ENCODE measurements at regions not wholly inside any gene's neighbourhood (a gene's known extent, or its start where the extent isn't known, plus 50 kb on each side); places are given as distances from the start of the nearest gene placed in this dataset.
"Not testable (repeated sequence)": the region's sequence is repeated elsewhere in the genome, so short reads cannot be mapped to it uniquely, and the experiment has no call there.

DNA sequence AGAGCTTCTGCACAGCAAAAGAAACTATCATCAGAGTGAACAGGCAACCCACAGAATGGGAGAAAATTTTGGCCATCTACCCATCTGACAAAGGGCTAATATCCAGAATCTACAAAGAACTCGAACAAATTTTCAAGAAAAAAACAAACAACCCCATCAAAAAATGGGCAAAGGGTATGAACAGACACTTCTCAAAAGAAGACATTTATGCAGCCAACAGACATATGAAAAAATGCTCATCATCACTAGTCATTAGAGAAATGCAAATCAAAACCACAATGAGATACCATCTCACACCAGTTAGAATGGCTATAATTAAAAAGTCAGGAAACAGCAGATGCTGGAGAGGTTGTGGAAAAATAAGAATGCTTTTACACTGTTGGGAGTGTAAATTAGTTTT is 340.6 kb downstream of the TFAP2B start:
- DNase-seq = not testable (repeated sequence)

DNA sequence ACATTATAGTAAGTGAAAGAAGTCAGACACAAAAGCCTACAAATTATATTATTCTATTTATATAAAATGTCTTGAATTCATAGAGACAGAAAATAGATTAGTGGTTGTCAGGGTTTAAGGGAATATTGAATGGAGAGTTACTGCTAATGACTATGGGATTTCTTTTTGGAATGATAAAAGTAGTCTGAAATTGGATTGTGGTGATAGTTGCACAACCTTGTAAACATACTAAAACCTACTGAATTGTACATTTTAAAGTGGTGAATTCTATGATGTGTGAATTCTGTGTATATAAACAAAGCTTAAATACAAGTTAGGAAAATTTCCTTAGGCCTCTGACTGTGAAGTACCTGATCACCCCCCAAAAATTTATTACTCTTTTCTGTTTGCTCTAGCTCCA is 343.1 kb downstream of the TFAP2B start:
- DNase-seq = no peak

DNA sequence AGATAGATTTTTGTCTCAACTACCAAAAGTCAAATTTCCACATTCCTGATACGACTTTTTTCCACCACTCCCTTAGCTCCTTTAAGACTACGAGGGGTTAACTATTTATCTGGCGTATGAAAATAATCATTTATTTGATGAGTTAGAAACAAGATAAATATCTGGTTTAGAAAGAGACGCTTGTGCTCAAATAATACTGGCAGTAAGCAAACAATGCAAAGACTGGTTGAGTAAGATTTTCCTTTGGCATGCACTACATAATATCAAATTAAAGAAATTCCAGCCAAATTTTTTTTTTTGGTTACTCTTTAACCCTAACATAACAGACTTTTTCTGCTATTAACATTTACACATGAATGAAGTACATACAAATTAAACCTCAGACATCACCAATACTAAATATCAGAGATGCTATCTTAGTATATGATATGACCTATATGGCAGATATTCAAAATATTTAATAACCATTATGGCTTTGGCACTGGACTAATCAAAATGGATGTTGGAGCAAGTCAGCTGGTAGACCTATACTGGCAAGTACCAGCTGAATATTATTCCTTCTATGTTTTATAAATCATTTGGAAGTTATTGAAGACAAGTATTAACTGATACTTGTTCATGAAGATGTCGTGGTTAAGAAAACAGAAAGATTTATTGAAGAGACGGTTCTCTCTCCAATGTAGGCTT is 345.3 kb downstream of the TFAP2B start:
- DNase-seq = no peak

DNA sequence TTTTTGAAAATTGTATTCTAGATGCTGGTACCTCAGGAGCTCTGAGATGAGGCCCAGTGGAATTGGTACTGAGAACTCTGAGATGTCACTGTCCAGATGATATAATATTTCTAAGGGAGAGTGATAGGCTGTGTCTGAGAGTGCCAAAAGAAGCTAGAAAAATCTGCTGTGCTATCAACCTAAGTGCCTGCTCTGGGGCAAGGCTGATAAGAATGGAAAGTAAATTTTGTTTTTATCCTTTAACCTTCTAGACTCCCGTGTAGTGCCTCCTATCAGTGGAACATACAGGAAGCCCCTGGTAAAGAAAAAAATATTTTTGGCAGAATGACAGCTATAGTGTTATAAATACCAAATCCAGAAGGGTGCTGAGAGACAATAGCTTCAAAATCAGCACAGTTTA is 348.2 kb downstream of the TFAP2B start:
- DNase-seq = no peak

DNA sequence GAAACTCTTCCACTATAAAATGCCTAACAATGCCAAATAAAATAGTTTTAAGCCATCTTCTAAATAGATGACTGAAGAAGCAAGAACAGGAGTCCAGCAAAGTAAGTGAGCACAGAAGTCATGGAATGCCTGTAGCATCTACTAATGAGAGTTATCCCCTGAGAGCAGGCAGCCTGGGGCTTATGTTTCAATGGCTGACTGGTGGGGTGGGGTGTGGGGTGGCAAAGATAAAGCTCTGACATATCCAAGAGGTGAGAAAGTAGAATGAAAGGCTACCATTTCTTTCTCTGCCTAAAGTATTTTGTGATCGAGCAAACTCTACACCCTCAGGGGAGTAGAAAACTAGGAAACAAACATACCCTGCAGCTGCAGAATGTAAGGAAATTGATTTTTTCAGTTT is 348.8 kb downstream of the TFAP2B start:
- no peak for DNase-seq

DNA sequence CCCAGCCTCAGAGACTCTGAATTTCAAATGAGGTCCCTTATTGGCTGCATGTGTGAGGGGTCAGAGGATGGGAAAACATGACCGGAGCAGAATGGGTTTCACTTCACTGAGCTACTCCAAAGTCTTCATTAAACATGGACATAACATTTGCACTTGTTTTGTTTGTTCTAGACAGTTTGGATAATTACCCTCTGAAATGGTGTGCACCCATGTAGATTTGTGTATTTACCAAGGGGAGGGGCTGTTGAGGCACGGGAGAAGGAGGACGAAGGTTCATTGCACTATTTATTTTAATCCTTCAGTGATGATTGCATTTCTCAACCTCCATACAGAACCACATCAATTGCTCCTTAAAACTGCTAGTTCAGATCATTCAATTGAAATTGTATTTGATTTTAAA is 364.2 kb downstream of the TFAP2B start:
- DNase-seq = no peak

DNA sequence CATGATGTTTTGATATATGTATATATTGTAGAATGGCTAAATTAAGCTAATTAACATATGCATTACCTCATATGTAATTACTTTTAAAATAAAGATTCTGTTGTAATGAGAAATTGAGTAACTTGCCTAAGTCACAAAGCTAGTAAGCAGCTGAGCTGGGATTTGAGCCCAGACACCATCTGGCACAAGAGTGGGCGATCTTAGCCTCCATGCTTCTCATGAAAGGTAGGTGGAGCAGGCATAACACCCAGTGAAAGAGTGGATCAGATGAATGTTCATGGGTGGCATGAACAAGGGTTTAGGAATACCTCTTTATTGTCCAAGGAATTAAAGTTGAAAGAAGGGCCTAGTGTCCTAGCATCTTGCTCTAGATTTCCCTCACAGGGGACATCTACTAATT is 365.4 kb downstream of the TFAP2B start:
- DNase-seq = no peak

DNA sequence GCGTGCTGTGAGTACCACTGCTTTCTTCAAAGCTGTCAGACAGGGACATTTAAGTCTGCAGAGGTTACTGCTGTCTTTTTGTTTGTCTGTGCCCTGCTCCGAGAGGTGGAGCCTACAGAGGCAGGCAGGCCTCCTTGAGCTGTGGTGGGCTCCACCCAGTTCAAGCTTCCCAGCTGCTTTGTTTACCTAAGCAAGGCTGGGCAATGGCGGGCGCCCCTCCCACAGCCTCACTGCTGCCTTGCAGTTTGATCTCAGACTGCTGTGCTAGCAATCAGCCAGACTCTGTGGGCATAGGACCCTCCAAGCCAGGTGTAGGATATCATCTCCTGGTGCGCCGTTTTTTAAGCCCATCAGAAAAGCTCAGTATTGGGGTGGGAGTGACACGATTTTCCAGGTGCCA is 374.5 kb downstream of the TFAP2B start:
- DNase-seq = not testable (repeated sequence)

DNA sequence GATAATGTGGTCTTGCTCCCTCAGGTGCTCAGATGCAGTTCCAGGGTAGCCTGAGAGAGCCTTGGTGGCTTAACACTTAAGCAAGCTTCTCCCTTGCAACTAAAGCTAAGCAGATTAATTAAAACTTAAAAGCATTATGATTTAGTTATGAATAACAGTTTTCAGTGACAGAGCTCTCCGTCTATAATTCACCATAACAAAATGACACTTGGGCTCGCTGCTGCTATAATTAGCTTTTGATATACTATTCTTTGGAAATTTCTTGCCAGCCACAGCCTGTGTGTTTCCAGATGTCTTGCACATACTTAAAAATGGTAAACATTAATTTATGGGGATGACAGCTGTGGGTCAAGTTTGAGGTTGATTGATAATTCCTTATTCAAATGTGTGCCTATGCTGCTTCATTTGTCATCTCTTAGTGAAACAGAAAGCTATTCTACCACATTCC is 380.5 kb downstream of the TFAP2B start:
- no peak for DNase-seq

DNA sequence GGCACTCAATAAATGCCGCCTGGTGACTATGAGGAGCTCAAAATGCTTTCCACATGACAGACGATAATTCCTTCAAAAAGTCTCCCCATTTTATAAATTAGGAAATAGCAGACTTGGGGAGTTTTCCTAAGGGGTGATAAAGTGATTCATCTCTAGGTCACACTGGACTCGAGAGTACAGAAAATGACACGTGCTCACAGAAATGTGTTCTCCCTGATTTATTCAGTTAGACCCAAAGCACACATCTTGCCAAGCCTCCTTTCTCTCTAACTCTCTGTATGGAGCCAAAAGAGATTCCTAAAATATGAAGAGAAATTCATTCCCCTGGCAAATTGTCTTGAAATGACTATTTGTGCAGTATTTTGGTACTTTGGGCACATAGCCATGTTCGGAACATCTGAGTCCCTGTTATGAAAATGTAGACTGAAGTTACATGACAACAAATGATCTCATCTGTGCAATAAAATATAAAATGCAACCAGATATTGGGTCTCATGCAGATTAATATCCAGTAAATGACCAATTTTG is 381.1 kb downstream of the TFAP2B start:
- no peak for DNase-seq

DNA sequence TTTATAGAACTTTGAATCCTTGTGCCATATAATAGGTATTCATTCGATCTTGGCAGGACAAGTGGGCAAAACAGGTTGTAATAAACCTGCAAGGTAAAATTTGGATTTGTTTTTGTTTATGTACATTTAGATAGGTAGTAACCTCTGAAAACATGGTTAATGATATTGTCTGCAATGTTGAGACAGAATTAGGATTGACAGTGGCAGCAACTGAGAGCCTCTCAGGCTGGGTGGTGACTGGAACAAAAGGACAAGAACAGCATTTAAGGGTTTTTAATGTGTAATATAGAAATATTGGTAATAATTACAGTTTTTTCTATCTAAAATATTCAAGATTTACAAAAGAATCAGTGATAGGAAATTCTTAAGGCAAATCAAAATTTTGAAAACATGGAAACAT is 382.0 kb downstream of the TFAP2B start:
- DNase-seq = no peak

DNA sequence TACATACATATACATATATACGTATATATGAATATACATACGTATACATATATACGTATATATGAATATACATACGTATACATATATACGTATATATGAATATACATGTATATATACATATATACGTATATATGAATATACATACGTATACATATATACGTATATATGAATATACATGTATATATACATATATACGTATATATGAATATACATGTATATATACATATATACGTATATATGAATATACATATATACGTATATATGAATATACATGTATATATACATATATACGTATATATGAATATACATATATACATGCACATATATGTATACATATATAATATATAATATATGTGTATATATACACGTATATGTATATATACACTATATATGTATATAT is 384.0 kb downstream of the TFAP2B start:
- DNase-seq = not testable (repeated sequence)

DNA sequence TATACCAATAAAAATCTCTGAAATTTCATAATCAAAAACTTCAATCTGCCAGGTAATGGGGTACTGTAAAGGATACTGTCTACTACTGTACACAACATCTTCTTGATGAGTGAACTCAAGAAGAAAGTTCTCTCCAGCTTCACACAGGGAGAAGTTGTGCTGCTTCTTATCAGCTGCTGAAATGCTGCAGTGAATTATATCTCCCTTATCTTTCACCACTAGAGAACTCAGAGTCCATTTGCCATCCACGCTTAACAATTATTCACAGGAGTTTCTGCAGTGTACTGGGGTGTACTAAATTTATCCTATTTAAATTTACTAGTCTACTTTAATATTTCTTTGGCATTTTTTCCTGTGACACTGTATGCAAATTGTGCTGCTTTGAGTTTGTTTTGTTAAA is 384.8 kb downstream of the TFAP2B start:
- no peak for DNase-seq

DNA sequence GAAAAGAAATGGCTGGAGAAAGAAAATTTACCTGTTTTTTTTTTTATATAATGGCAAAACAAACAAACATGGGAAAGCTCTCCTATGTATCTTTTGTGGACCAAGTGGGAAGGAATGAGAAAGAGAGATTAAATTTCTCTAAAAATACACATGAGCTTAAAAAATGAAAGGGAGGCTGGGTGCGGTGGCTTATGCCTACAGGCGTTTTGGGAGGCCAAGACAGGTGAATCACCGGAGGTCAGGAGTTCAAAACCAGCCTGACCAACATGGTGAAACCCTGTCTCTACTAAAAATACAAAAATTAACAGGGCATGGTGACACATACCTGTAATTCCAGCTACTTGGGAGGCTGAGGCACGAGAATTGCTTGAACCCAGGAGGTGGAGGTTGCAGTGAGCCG is 388.0 kb downstream of the TFAP2B start:
- DNase-seq = not testable (repeated sequence)

DNA sequence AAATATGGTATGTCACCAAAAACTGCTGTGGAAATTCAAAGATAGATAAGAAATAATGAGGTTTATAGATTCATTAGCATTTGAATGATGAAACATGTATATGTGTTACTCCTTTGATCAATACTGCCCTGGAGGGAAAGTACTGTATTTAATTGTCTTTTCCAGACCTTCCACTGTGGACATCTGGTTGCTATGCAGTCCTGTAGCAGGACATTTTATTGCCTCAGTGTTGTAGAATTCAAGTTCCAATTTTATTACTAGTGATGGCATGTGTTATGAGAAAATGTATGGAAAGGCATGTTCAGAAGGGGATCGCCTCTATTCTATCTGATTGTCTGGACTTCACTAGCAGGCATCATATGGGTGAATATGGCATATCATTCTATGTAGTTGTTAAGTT is 391.0 kb downstream of the TFAP2B start:
- DNase-seq = no peak

DNA sequence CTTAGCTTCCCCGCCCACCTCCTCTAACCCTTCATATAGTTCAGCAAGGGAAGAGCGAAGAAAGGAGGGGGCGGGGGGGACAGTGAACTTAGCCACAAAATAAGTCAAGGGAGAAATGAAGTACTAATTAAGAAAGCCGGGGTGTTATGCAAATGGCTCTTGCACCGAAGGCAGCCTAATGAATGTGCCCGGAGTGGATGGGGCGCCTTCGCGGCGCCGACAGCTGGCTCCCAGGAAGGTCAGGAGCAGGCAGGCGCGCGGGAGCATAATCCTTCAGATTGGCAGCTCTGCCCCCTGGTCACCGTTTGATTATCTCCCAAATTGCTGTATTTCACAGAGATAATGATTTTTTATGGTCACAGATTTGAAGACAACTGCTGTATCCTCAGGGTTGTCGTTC is 395.1 kb downstream of the TFAP2B start:
- DNase-seq = no peak

DNA sequence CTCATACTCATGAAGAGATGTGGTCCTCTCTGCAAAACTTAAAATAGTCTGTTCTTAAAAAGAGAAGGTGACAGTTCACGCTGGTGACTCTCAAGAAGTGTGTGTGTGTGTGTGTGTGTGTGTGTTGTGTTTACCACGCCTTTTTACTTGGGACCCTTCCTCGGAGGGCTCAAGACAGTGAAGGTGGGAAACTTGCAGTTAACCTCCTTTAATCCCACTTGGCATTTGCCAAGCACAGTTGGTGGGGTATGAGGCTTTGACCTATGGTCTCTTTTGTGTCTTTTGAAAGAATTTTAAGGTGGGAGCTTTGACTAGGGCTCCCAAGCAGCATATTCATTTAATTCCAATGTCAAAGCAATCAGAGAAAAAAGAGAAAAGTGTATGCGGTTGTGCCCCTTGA is 395.8 kb downstream of the TFAP2B start:
- no peak for DNase-seq

DNA sequence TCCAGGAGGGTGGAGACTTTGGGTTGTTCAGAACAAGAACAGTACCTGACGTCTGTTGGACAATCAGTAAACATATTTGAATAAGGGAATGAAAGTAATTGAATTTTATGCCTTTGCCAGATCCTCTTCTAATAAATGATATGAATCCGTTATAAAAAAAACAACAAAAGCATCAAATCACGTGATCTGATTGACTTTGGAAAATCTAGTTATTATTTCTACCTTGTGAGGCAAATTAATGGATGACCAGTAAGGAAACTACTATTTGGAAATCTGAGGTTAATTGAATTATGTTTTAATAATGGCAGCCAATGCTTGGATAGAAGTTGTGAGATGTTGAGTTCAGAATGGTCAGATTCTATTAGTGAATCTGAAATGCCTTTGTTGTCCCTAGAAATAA is 399.5 kb downstream of the TFAP2B start:
- no peak for DNase-seq

DNA sequence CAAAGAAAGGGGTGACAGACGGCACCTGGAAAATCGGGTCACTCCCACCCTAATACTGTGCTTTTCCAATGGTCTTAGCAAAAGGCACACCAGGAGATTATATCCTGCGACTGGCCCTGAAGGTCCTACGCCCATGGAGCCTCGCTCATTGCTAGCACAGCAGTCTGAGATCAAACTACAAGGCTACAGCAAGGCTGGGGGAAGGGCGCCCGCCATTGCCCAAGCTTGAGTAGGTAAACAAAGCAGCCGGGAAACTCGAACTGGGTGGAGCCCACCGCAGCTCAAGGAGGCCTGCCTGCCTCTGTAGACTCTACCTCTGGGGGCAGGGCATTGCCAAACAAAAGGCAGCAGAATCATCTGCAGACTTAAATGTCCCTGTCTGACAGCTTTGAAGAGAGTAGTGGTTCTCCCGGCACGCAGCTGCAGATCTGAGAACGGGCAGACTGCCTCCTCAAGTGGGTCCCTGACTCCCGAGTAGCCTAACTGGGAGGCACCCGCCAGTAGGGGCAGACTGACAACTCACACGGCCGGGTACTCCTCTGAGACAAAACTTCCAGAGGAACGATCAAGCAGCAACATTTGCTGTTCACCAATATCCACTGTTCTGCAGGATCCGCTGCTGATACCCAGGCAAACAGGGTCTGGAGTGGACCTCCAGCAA is 406.0 kb downstream of the TFAP2B start:
- not testable (repeated sequence) for DNase-seq

DNA sequence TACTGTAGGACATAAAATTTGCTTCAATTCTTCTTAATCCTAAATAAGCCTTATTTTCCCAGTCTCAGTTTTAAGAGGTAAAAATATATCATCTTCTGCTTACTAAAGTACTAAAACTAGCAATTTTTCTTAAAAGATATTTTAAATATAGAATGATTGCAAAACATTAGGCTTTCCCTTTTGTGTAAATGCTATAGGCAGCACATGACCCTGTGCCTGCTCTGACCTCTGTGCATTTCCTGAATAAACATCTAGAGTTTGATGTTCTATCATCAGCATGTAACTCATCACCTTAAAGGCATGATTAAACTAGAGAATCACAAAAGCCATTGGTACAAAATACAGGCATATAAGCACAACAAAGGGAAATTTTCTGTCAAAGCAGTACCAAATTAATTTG is 422.7 kb downstream of the TFAP2B start:
- no peak for DNase-seq

DNA sequence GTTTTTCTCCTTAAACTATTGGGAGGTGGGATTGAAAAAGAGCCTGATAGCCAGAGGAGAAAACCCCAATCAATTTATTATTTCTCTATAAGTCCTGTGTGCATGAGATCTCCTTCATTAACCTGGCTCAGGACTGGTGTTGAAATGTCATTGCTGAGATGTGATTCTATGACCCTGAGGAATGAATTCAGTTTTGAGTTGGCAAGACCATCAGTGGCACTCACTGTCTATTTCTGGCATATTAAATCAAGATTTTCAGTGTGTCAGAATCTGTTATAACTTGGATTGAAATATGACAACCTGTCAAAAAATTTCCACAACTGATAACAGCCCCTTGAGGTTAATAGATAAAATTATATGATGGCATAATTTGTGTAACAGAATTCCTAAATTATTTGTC is 431.1 kb downstream of the TFAP2B start:
- DNase-seq = no peak

DNA sequence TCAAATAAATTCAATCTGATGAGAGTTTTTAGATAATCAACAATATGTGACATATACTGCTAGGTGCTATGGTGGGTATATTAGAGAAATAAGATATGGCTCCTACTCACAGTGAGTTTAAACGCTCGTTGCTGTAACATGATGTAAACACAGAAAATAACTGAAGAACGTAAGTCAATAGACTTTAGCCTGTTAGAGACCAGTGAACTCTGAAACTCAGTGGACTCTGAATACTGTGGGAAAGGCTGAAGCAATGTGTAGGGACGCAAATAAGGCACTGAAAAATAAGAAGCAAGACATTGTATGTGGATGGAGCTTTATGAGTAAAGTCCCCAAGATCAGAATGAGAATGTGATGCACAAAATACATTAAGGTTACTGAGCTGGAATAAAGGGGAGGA is 431.6 kb downstream of the TFAP2B start:
- DNase-seq = no peak

DNA sequence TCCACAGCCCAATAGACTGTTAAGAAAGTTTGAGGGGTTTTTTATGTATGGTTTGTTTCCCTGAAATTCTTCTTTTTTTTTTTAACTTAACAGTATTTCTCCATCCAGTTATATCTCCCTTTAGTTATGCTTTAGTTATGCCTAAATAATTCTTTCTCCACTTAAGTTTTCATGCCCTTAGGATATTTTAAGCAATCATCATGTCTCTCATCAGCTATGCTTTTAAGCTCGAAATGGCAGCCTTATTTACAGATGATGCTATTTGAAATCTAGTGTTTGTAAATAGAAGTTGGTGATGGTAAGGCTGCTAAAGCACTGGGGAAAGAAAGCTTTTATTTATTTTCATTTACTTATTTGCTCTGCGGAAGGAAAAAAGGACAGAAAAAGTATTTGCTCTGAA is 439.3 kb downstream of the TFAP2B start:
- DNase-seq = no peak

DNA sequence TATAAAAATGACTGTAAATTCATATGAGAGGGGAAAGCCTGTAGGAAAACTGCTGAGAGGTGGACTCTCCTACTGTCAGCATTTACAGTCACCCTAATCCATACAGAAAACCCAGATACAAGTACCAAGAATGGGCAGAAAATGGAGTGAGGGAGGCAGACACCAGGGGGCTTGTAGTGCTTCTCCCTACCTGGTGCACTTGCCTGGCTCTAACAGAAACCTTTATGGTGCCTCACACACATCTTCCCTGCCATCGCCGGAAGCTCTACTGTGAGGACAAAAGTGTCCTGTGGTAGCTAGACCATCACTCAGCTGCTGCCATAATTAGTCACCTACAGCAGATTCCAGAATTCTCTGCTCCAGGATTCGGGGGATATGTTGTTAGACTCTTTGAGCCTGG is 441.3 kb downstream of the TFAP2B start:
- no peak for DNase-seq

DNA sequence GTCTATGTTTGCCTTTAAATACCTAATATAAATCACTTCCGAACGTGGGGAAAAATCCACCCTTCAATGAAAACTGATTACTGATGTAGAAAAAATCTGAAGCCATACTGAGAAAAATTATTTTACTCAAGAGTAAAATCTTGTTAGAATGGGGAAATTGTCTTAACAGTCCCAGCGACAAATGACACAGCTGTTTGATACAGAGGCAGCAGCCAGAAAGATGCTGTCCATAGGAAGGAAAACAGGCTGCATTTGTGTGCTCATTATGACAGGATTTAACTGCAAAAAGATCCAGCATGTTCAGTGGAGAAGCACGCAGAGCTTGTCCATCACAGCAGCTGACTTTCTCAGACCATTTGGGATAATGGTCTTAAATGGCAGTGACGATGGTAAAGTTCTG is 443.0 kb downstream of the TFAP2B start:
- no peak for DNase-seq

Measured in NCI-H2029 treated with DMSO at 0.1 percent for 48 hours (cell line).